ENCODE measurements at regions not wholly inside any gene's neighbourhood (a gene's known extent, or its start where the extent isn't known, plus 50 kb on each side); places are given as distances from the start of the nearest gene placed in this dataset.

- H3K36me3 ChIP-seq = no peaks in the 10 kb centered on the region
- no peak overlapping the region for H3K4me3 ChIP-seq
- no peak for TF ChIP-seq POLR2A (IDR thresholded peaks at IDR 0.05)
- TF ChIP-seq CTCF (IDR thresholded peaks at IDR 0.05) = no peak
- H3K4me1 ChIP-seq = no peaks in the 10 kb centered on the region
- H3K9me3 ChIP-seq = no peaks in the 10 kb centered on the region
- no peak for DNase-seq
- no peaks in the 10 kb centered on the region for H3K27me3 ChIP-seq
- no peak overlapping the region for H3K27ac ChIP-seq
These were observed 1127.8 kb downstream of the DTWD2 start for GRCh38 chr5:117860550-117860949.

GRCh38 chr5:117859176-117859575 is 1129.2 kb downstream of the DTWD2 start:
- TF ChIP-seq POLR2A (IDR thresholded peaks at IDR 0.05) (no peak), CTCF (IDR thresholded peaks at IDR 0.05) (no peak)
- H3K4me1 ChIP-seq = no peaks in the 10 kb centered on the region
- DNase-seq = no peak

GRCh38 chr5:117856713-117857112 is 1131.6 kb downstream of the DTWD2 start:
- Histone ChIP-seq H3K27ac (no peak overlapping the region), H3K27me3 (no peaks in the 10 kb centered on the region), H3K4me3 (no peak overlapping the region), H3K9me3 (no peaks in the 10 kb centered on the region), H3K36me3 (no peaks in the 10 kb centered on the region), H3K4me1 (no peaks in the 10 kb centered on the region)
- TF ChIP-seq CTCF (IDR thresholded peaks at IDR 0.05) = no peak
- DNase-seq = no peak

More at GRCh38 chr5:117859176-117859575, 1129.2 kb downstream of the DTWD2 start:
- no peaks in the 10 kb centered on the region for H3K9me3 ChIP-seq
- no peaks in the 10 kb centered on the region for H3K36me3 ChIP-seq
- H3K27me3 ChIP-seq = no peaks in the 10 kb centered on the region
- H3K27ac ChIP-seq = no peak overlapping the region
- H3K4me3 ChIP-seq = no peak overlapping the region

DNA sequence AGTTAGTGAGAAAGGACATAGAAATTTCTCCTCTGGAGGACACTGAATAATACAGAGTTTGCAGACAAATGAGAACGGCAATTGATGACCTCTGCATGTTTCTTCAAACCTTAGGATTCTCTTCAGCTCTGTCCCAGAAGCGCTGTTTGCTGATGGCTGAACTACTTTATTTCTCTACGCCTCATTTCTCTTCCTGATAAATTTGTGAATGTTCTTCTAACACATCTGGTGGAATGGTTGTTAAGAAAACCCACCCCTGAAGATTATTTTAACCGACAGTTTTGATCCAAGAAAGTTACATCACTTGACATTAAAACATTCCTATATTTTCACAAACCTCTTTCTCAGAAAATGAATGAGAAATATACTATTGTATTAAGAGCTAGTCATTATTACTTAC is 1150.6 kb downstream of the DTWD2 start:
- no peak for DNase-seq
- no peak for TF ChIP-seq POLR2A (IDR thresholded peaks at IDR 0.05)
- TF ChIP-seq CTCF (IDR thresholded peaks at IDR 0.05) = no peak
- no peaks in the 10 kb centered on the region for H3K27me3 ChIP-seq
- no peak overlapping the region for H3K4me3 ChIP-seq
- H3K4me1 ChIP-seq = no peaks in the 10 kb centered on the region
- H3K9me3 ChIP-seq = no peaks in the 10 kb centered on the region
- H3K36me3 ChIP-seq = no peaks in the 10 kb centered on the region
- no peak overlapping the region for H3K27ac ChIP-seq

- H3K27me3 ChIP-seq = no peaks in the 10 kb centered on the region
- no peaks in the 10 kb centered on the region for H3K36me3 ChIP-seq
- no peak overlapping the region for H3K27ac ChIP-seq
- no peak overlapping the region for H3K4me3 ChIP-seq
- no peak for TF ChIP-seq POLR2A (IDR thresholded peaks at IDR 0.05)
- no peak for TF ChIP-seq CTCF (IDR thresholded peaks at IDR 0.05)
- no peaks in the 10 kb centered on the region for H3K9me3 ChIP-seq
- DNase-seq = no peak
- no peaks in the 10 kb centered on the region for H3K4me1 ChIP-seq
These were observed 1154.7 kb downstream of the DTWD2 start for GRCh38 chr5:117833691-117834090.

DNA sequence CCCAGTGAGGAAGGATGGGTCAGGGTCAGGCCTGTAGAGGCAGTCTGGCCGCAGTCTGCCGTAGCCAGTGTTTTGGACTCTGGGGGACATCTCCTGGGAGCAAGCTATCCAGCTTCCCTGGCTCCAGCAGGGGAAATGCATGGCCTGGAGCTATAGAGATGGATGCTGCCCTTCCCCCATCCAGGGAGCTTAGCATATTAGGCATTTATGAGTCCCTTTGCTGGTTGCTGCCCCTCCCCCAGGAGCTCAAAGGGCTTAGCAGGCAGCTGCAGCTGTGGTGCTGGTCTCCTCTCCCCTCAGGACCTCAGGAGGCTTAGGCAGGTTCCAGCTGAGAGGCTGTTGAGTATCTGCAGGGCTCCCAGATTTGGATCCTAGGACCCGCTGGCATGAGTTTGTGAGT is 1158.7 kb downstream of the DTWD2 start:
- H3K4me1 ChIP-seq = no peaks in the 10 kb centered on the region
- H3K27me3 ChIP-seq = no peaks in the 10 kb centered on the region
- H3K27ac ChIP-seq = no peak overlapping the region
- H3K9me3 ChIP-seq = no peaks in the 10 kb centered on the region
- no peaks in the 10 kb centered on the region for H3K36me3 ChIP-seq
- no peak for DNase-seq
- no peak overlapping the region for H3K4me3 ChIP-seq
- no peak for TF ChIP-seq POLR2A (IDR thresholded peaks at IDR 0.05)
- no peak for TF ChIP-seq CTCF (IDR thresholded peaks at IDR 0.05)

All from Peyer's patch (tissue), 4 donors.